K562 (cell line): ENCODE measurements at regions not wholly inside any gene's neighbourhood (a gene's known extent, or its start where the extent isn't known, plus 50 kb on each side); places are given as distances from the start of the nearest gene placed in this dataset.
A peak's percentile ranks its signal among the peaks of the same experiment; 100 is the strongest.

Experiments
- ATAC-seq: fragments of 200-7000 bp; cut with Tn5 transposase; 3 replicates; pipeline ENCODE4 v1.9.1; 2020; ENCODE audit warnings: moderate library complexity
- BruUV-seq: library from RNA; stranded (reverse); fragments of 400-500 nt; replicated peaks from 2 replicates; lab custom pipeline; 2021; lab: Mats Ljungman, UMichigan
- CTCF ChIA-PET: fragments of 300-600 bp; formaldehyde crosslinking; extraction: SDS; loops from one replicate; lab custom pipeline; 2021; ENCODE audit warnings: low intra/inter-chr PET ratio; lab: Yijun Ruan, JAX
- POLR2A ChIA-PET: fragments of 300-600, 350-650 bp; sonication (Branson Sonifier 250); formaldehyde crosslinking; extraction: SDS; loops from one replicate; lab custom pipeline; 2021; ENCODE audit warnings: antibody characterized with exemption, inconsistent platforms; lab: Yijun Ruan, JAX
- DNase-seq, 4 experiments: peaks; one replicate each; pipeline versions ENCODE4 v3.0.0 to v3.0.0-alpha.2; 2011 to 2018; ENCODE audit warnings: low spot score in 3 of 4, mixed read lengths in 3 of 4; ENCODE audit errors: extremely low read depth in 1 of 4
- FAIRE-seq: peaks from 2 replicates; lab custom pipeline; 2011; peaks lifted over from hg19 to GRCh38; lab: Jason Lieb, UNC
- H2AFZ ChIP-seq: 2 replicates; pipeline ENCODE4 v1.6.0; 2011; ENCODE audit warnings: low read depth, low read length, control low read depth, inconsistent platforms
- H3K27ac ChIP-seq: fragments of 200-600 bp; 3 replicates; pipeline ENCODE4 v1.8.0; 2011; ENCODE audit warnings: low read depth, mild to moderate bottlenecking, control low read depth, inconsistent platforms, low read length, moderate library complexity, mixed read lengths; ENCODE audit errors: extremely low read depth
- H3K27me3 ChIP-seq, 2 experiments: fragments of 300-600 bp in 1 of 2; 2 replicates in 1 of 2; 3 replicates in 1 of 2; pipeline versions ENCODE4 v1.6.0 to v1.8.0; 2011; ENCODE audit warnings: inconsistent platforms in 2 of 2, low read length in 2 of 2, mild to moderate bottlenecking in 1 of 2, mixed read lengths in 1 of 2, moderate library complexity in 1 of 2; ENCODE audit not compliant: control insufficient read depth in 2 of 2, insufficient read depth in 2 of 2
- H3K36me3 ChIP-seq: fragments of 300-600 bp; 3 replicates; pipeline ENCODE4 v1.8.0; 2011; ENCODE audit warnings: mild to moderate bottlenecking, low read length, inconsistent platforms; ENCODE audit not compliant: control insufficient read depth, insufficient read depth
- H3K4me1 ChIP-seq, 2 experiments: fragments of 200-600 bp in 1 of 2; replicated peaks in 1 of 2; 2 replicates in 1 of 2; 3 replicates in 1 of 2; pipeline versions ENCODE4 v1.5.1 to v1.8.0; 2011; ENCODE audit warnings: inconsistent platforms in 2 of 2, low read length in 2 of 2, mild to moderate bottlenecking in 1 of 2, mixed read lengths in 1 of 2, moderate library complexity in 1 of 2; ENCODE audit not compliant: control insufficient read depth in 2 of 2, insufficient read depth in 2 of 2
- H3K4me2 ChIP-seq: 2 replicates; pipeline ENCODE4 v1.6.1; 2011; ENCODE audit warnings: low read length, control low read depth, inconsistent platforms, mixed read lengths; ENCODE audit not compliant: insufficient read depth
- H3K4me3 ChIP-seq: fragments of 200-600 bp; sonication (generic), shearing (Covaris generic); 2 replicates; pipeline ENCODE4 v1.5.1; 2016; ENCODE audit warnings: control low read depth, inconsistent platforms
- H3K79me2 ChIP-seq: fragments of 200-600 bp; 3 replicates; pipeline ENCODE4 v1.8.0; 2011; ENCODE audit warnings: low read length, inconsistent platforms; ENCODE audit not compliant: control insufficient read depth, insufficient read depth
- H3K9ac ChIP-seq, 2 experiments: 2 replicates each; pipeline versions ENCODE4 v1.6.0 to v1.6.1; 2011; ENCODE audit warnings: low read depth in 2 of 2, low read length in 2 of 2, control low read depth in 1 of 2, inconsistent platforms in 1 of 2, mild to moderate bottlenecking in 1 of 2, mixed read lengths in 1 of 2; ENCODE audit not compliant: insufficient read depth in 1 of 2
- H3K9me1 ChIP-seq: one replicate; pipeline ENCODE4 v1.6.0; 2011; ENCODE audit warnings: inconsistent platforms, mild to moderate bottlenecking, low read length, moderate library complexity; ENCODE audit not compliant: control insufficient read depth, insufficient read depth
- H3K9me3 ChIP-seq: replicated peaks from 2 replicates; pipeline ENCODE4 v1.5.1; 2011; ENCODE audit warnings: low read depth, low read length, inconsistent platforms; ENCODE audit not compliant: control insufficient read depth, insufficient read depth
- H4K20me1 ChIP-seq: replicated peaks from 2 replicates; pipeline ENCODE4 v1.6.1; 2011; ENCODE audit warnings: low read length, inconsistent platforms, mixed read lengths; ENCODE audit not compliant: control insufficient read depth, insufficient read depth
- ID3 ChIP-seq, 2 experiments: fragments of 250-450 bp in 1 of 2; fragments of 450-650 bp in 1 of 2; sonication (Bioruptor Pico) in 1 of 2; IDR thresholded peaks; 2 replicates each; pipeline versions ENCODE4 v1.6.1 to v1.8.0; 2016 to 2021; ENCODE audit warnings: mild to moderate bottlenecking in 2 of 2, moderate library complexity in 2 of 2, missing compliant biosample characterization in 1 of 2, missing genetic modification characterization in 1 of 2
- RAD21 ChIP-seq, 2 experiments: fragments of 250-450 bp in 1 of 2; fragments of 450-650 bp in 1 of 2; sonication (Bioruptor Pico) in 1 of 2; formaldehyde crosslinking in 1 of 2; IDR thresholded peaks in 1 of 2; conservative IDR thresholded peaks in 1 of 2; 2 replicates each; pipeline versions ENCODE4 v1.4.0 to v1.8.0; 2020 to 2022; ENCODE audit warnings: mild to moderate bottlenecking in 2 of 2, moderate library complexity in 1 of 2
- ZNF23 ChIP-seq: fragments of 250-450 bp; sonication (Bioruptor Pico); IDR thresholded peaks from 2 replicates; pipeline ENCODE4 v1.4.0; 2020; ENCODE audit warnings: mild to moderate bottlenecking
- ZNF778 ChIP-seq: fragments of 450-650 bp; formaldehyde crosslinking; IDR thresholded peaks from 2 replicates; pipeline ENCODE4 v1.4.0; 2020; ENCODE audit warnings: mild to moderate bottlenecking, moderate library complexity
- WGBS: fragments of 100-300 bp; shearing (Covaris generic); methylation state at CpG from one replicate; pipeline ENCODE4 v1.1.6; 2016; ENCODE audit warnings: low coverage, mixed read lengths; ENCODE audit not compliant: insufficient coverage; ENCODE audit errors: missing lambda C conversion rate; 5-methylcytosine and 5-hydroxymethylcytosine counted together
- in situ Hi-C: fragments of 300-500 bp; cut with MboI; formaldehyde crosslinking; loops from 4 replicates; pipeline ENCODE4 v1.15.0; 2018; ENCODE audit warnings: inconsistent platforms, mixed read lengths
- intact Hi-C: fragments of 100-400 bp; cut with micrococcal nuclease; formaldehyde crosslinking; loops from 2 replicates; pipeline ENCODE4 v1.14.2; 2022
- TF ChIP-seq, protein P1 (sequence below): sonication (generic); formaldehyde crosslinking; IDR thresholded peaks from 2 replicates; pipeline ENCODE4 v1.8.0; 2022; ENCODE audit warnings: missing genetic modification reagents, mild to moderate bottlenecking, borderline replicate concordance
- TF ChIP-seq, protein P2 (sequence below): IDR thresholded peaks from 2 replicates; pipeline ENCODE4 v1.6.1; 2011; ENCODE audit warnings: borderline replicate concordance, low read depth, mild to moderate bottlenecking, moderate library complexity, low read length; ENCODE audit not compliant: insufficient read depth, poor library complexity, severe bottlenecking
- TF ChIP-seq, protein P3 (sequence below), 3 experiments: IDR thresholded peaks in 2 of 3; conservative IDR thresholded peaks in 1 of 3; 2 replicates each; pipeline ENCODE4 v1.5.1; 2011 to 2012; ENCODE audit warnings: low read length in 3 of 3, mild to moderate bottlenecking in 3 of 3, control low read depth in 2 of 3, improper control_type of control experiment in 1 of 3, inconsistent platforms in 1 of 3, low read depth in 1 of 3, mixed read lengths in 1 of 3, moderate library complexity in 1 of 3; ENCODE audit not compliant: insufficient read depth in 2 of 3

GRCh38 chr10:43905512-43906236 lies 257.0 kb upstream of the ZNF32 start:
- H3K4me1 ChIP-seq, result no peaks in the 10 kb centered on the region
- no peak overlapping the region for H3K27ac ChIP-seq
- H3K4me3 ChIP-seq, result no peak overlapping the region
- H3K9me3 ChIP-seq, result no peaks in the 10 kb centered on the region
- TF ChIP-seq, protein P1, sequence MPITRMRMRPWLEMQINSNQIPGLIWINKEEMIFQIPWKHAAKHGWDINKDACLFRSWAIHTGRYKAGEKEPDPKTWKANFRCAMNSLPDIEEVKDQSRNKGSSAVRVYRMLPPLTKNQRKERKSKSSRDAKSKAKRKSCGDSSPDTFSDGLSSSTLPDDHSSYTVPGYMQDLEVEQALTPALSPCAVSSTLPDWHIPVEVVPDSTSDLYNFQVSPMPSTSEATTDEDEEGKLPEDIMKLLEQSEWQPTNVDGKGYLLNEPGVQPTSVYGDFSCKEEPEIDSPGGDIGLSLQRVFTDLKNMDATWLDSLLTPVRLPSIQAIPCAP (CRISPR knock-in tag), result no peak
- TF ChIP-seq RAD21 (CRISPR knock-in tag; conservative IDR thresholded peaks at IDR 0.05 in 1 of 2, IDR thresholded peaks at IDR 0.05 in 1 of 2), result no peak
- no peak overlapping the region for H3K4me2 ChIP-seq
- no peak for ATAC-seq
- H3K27me3 ChIP-seq, result peaks cover 12 to 37% of the 10 kb centered on the region in 2 experiments; a peak in 4 of 5 replicates
- no peak overlapping the region for H3K9ac ChIP-seq
- no peaks in the 10 kb centered on the region for H3K9me1 ChIP-seq
- ChIA-PET CTCF (no interaction called here), POLR2A (no interaction called here)
- DNase-seq, result no peak
- in situ Hi-C loops, result no loop called here
- intact Hi-C loops, result no loop called here
- no peaks in the 10 kb centered on the region for H3K79me2 ChIP-seq
- H4K20me1 ChIP-seq, result 0 out of 2 replicates have a peak, but pooled peaks cover 6% of the 10 kb centered on the region
- H2AFZ ChIP-seq, result no peak overlapping the region
- H3K36me3 ChIP-seq, result no peaks in the 10 kb centered on the region
- no peak for FAIRE-seq
- under 1% methylated on average over 10 of the region's 10 CpGs for WGBS
- BruUV-seq, result no TSS peak

GRCh38 chr10:43904844-43905243 lies 256.2 kb upstream of the ZNF32 start:
- DNase-seq, result no peak
- Histone ChIP-seq H2AFZ (no peak overlapping the region), H3K4me1 (no peaks in the 10 kb centered on the region), H3K9me3 (no peaks in the 10 kb centered on the region), H3K4me3 (no peak overlapping the region), H3K4me2 (no peak overlapping the region), H3K27me3 (peaks cover 12 to 37% of the 10 kb centered on the region in 2 experiments; a peak in 4 of 5 replicates), H3K27ac (no peak overlapping the region), H3K9ac (no peak overlapping the region), H3K36me3 (no peaks in the 10 kb centered on the region), H3K79me2 (no peaks in the 10 kb centered on the region), H4K20me1 (peaks cover 12% of the 10 kb centered on the region; the same call in 1 of the 2 replicates), H3K9me1 (no peaks in the 10 kb centered on the region)
- 0% methylated on average over 9 of the region's 9 CpGs for WGBS
- TF ChIP-seq, protein P2, sequence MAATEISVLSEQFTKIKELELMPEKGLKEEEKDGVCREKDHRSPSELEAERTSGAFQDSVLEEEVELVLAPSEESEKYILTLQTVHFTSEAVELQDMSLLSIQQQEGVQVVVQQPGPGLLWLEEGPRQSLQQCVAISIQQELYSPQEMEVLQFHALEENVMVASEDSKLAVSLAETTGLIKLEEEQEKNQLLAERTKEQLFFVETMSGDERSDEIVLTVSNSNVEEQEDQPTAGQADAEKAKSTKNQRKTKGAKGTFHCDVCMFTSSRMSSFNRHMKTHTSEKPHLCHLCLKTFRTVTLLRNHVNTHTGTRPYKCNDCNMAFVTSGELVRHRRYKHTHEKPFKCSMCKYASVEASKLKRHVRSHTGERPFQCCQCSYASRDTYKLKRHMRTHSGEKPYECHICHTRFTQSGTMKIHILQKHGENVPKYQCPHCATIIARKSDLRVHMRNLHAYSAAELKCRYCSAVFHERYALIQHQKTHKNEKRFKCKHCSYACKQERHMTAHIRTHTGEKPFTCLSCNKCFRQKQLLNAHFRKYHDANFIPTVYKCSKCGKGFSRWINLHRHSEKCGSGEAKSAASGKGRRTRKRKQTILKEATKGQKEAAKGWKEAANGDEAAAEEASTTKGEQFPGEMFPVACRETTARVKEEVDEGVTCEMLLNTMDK, result no peak
- TF ChIP-seq ZNF23 (CRISPR knock-in tag) (no peak), ZNF778 (no peak), ID3 (CRISPR knock-in tag; IDR thresholded peaks at IDR 0.05) (no peak), ID3 (tag; IDR thresholded peaks at IDR 0.05) (no peak)
- TF ChIP-seq, protein P3, sequence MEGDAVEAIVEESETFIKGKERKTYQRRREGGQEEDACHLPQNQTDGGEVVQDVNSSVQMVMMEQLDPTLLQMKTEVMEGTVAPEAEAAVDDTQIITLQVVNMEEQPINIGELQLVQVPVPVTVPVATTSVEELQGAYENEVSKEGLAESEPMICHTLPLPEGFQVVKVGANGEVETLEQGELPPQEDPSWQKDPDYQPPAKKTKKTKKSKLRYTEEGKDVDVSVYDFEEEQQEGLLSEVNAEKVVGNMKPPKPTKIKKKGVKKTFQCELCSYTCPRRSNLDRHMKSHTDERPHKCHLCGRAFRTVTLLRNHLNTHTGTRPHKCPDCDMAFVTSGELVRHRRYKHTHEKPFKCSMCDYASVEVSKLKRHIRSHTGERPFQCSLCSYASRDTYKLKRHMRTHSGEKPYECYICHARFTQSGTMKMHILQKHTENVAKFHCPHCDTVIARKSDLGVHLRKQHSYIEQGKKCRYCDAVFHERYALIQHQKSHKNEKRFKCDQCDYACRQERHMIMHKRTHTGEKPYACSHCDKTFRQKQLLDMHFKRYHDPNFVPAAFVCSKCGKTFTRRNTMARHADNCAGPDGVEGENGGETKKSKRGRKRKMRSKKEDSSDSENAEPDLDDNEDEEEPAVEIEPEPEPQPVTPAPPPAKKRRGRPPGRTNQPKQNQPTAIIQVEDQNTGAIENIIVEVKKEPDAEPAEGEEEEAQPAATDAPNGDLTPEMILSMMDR (IDR thresholded peaks at IDR 0.05 in 2 of 3, conservative IDR thresholded peaks at IDR 0.05 in 1 of 3; ENCODE audit: insufficient read depth in 2 of 3, low read depth in 1 of 3, low read length in 3 of 3), result peak in 1 of 3 experiments; percentile 11; a peak in 1 of 6 replicates
- in situ Hi-C loops, result no loop called here
- BruUV-seq, result no TSS peak
- no peak; the same call in 2 of the 3 replicates for ATAC-seq
- ChIA-PET POLR2A (interaction anchor here (1.4 kb wide), 1 partner anchor 20 kb away, joined by 5 read pairs; no protein-coding TSS in a partner anchor), CTCF (no interaction called here)
- no peak for FAIRE-seq
- intact Hi-C loops, result no loop called here
